ENCODE measurements at regions not wholly inside any gene's neighbourhood (a gene's known extent, or its start where the extent isn't known, plus 50 kb on each side); places are given as distances from the start of the nearest gene placed in this dataset.

- no peaks in the 10 kb centered on the region for H3F3A ChIP-seq (ENCODE audit: low read depth)
- H3K9me2 ChIP-seq (replicated peaks; ENCODE audit: low read depth, low read length): no peaks in the 10 kb centered on the region
- no peaks in the 10 kb centered on the region for H3K9me3 ChIP-seq (ENCODE audit: insufficient read depth, low read depth, low read length)
- H3K79me2 ChIP-seq (ENCODE audit: insufficient read depth, low read length): no peaks in the 10 kb centered on the region
- H4K20me1 ChIP-seq (ENCODE audit: insufficient read depth, low read length, poor library complexity, severe bottlenecking): no peaks in the 10 kb centered on the region
- no peak overlapping the region for H3K4me3 ChIP-seq (ENCODE audit: low read length, poor library complexity, severe bottlenecking)
- no peak overlapping the region for H3K9ac ChIP-seq (ENCODE audit: low read depth, low read length, poor library complexity, severe bottlenecking)
- no peak overlapping the region for H3K4me2 ChIP-seq (ENCODE audit: low read depth, low read length, poor library complexity, severe bottlenecking)
- TF ChIP-seq, protein P1, sequence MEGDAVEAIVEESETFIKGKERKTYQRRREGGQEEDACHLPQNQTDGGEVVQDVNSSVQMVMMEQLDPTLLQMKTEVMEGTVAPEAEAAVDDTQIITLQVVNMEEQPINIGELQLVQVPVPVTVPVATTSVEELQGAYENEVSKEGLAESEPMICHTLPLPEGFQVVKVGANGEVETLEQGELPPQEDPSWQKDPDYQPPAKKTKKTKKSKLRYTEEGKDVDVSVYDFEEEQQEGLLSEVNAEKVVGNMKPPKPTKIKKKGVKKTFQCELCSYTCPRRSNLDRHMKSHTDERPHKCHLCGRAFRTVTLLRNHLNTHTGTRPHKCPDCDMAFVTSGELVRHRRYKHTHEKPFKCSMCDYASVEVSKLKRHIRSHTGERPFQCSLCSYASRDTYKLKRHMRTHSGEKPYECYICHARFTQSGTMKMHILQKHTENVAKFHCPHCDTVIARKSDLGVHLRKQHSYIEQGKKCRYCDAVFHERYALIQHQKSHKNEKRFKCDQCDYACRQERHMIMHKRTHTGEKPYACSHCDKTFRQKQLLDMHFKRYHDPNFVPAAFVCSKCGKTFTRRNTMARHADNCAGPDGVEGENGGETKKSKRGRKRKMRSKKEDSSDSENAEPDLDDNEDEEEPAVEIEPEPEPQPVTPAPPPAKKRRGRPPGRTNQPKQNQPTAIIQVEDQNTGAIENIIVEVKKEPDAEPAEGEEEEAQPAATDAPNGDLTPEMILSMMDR (conservative IDR thresholded peaks at IDR 0.05; ENCODE audit: low read length): no peak
- TF ChIP-seq EZH2phosphoT487 (IDR thresholded peaks at IDR 0.05; ENCODE audit: borderline replicate concordance): no peak
- H3K4me1 ChIP-seq (ENCODE audit: insufficient read depth, low read length, poor library complexity, severe bottlenecking): no peaks in the 10 kb centered on the region
- no peak overlapping the region for H2AFZ ChIP-seq (ENCODE audit: low read length)
- no peaks in the 10 kb centered on the region for H3K36me3 ChIP-seq (ENCODE audit: insufficient read depth, low read length)
- H3K27me3 ChIP-seq (ENCODE audit: insufficient read depth, low read length, poor library complexity, severe bottlenecking): no peaks in the 10 kb centered on the region
Observed at GRCh38 chr1:64318428-64318827, 115.0 kb downstream of the UBE2U start.

- Histone ChIP-seq H3K9me2 (replicated peaks; ENCODE audit: low read depth, low read length) (no peaks in the 10 kb centered on the region), H3K36me3 (ENCODE audit: insufficient read depth, low read length) (no peaks in the 10 kb centered on the region), H3K4me2 (ENCODE audit: low read depth, low read length, poor library complexity, severe bottlenecking) (no peak overlapping the region), H4K20me1 (ENCODE audit: insufficient read depth, low read length, poor library complexity, severe bottlenecking) (no peaks in the 10 kb centered on the region), H3K4me3 (ENCODE audit: low read length, poor library complexity, severe bottlenecking) (no peak overlapping the region), H3K9ac (ENCODE audit: low read depth, low read length, poor library complexity, severe bottlenecking) (no peak overlapping the region), H3K27me3 (ENCODE audit: insufficient read depth, low read length, poor library complexity, severe bottlenecking) (no peaks in the 10 kb centered on the region), H3K9me3 (ENCODE audit: insufficient read depth, low read depth, low read length) (no peaks in the 10 kb centered on the region), H3F3A (ENCODE audit: low read depth) (no peaks in the 10 kb centered on the region), H3K4me1 (ENCODE audit: insufficient read depth, low read length, poor library complexity, severe bottlenecking) (no peaks in the 10 kb centered on the region), H2AFZ (ENCODE audit: low read length) (no peak overlapping the region), H3K79me2 (ENCODE audit: insufficient read depth, low read length) (no peaks in the 10 kb centered on the region)
- TF ChIP-seq, protein P1 (conservative IDR thresholded peaks at IDR 0.05; ENCODE audit: low read length): no peak
- no peak for TF ChIP-seq EZH2phosphoT487 (IDR thresholded peaks at IDR 0.05; ENCODE audit: borderline replicate concordance)
Observed at GRCh38 chr1:64320007-64320406, 116.6 kb downstream of the UBE2U start.

DNA sequence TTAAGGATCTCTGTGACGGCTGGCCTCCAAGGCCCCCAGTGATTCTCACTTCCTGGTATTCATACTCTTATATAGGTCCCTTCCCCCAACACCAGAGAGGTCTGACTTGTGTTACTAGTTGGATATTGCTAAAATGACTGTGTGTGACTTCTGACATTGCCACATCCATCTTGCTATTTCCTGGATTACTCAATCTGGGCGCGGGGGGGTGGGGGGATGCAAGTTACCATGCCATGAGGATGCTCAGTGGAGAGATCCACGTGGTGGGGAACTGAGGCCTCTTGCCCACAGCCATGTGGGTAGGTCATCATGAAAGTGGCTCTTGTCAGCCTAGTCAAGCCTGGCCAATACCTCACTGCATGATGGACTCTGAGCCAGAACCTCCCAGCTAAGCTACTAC, 117.0 kb downstream of the UBE2U start:
- Histone ChIP-seq H3K79me2 (ENCODE audit: insufficient read depth, low read length) (no peaks in the 10 kb centered on the region), H3F3A (ENCODE audit: low read depth) (no peaks in the 10 kb centered on the region), H4K20me1 (ENCODE audit: insufficient read depth, low read length, poor library complexity, severe bottlenecking) (no peaks in the 10 kb centered on the region), H3K4me1 (ENCODE audit: insufficient read depth, low read length, poor library complexity, severe bottlenecking) (no peaks in the 10 kb centered on the region), H3K9ac (ENCODE audit: low read depth, low read length, poor library complexity, severe bottlenecking) (no peak overlapping the region), H3K27me3 (ENCODE audit: insufficient read depth, low read length, poor library complexity, severe bottlenecking) (no peaks in the 10 kb centered on the region), H3K4me3 (ENCODE audit: low read length, poor library complexity, severe bottlenecking) (no peak overlapping the region), H2AFZ (ENCODE audit: low read length) (no peak overlapping the region), H3K36me3 (ENCODE audit: insufficient read depth, low read length) (no peaks in the 10 kb centered on the region), H3K9me3 (ENCODE audit: insufficient read depth, low read depth, low read length) (no peaks in the 10 kb centered on the region), H3K4me2 (ENCODE audit: low read depth, low read length, poor library complexity, severe bottlenecking) (no peak overlapping the region), H3K9me2 (replicated peaks; ENCODE audit: low read depth, low read length) (no peaks in the 10 kb centered on the region)
- TF ChIP-seq EZH2phosphoT487 (IDR thresholded peaks at IDR 0.05; ENCODE audit: borderline replicate concordance): no peak

GRCh38 chr1:64320922-64321614, 117.6 kb downstream of the UBE2U start:
- no peak overlapping the region for H3K4me3 ChIP-seq (ENCODE audit: low read length, poor library complexity, severe bottlenecking)
- no peaks in the 10 kb centered on the region for H4K20me1 ChIP-seq (ENCODE audit: insufficient read depth, low read length, poor library complexity, severe bottlenecking)
- no peaks in the 10 kb centered on the region for H3K79me2 ChIP-seq (ENCODE audit: insufficient read depth, low read length)
- H3K9ac ChIP-seq (ENCODE audit: low read depth, low read length, poor library complexity, severe bottlenecking): no peak overlapping the region
- no peaks in the 10 kb centered on the region for H3K36me3 ChIP-seq (ENCODE audit: insufficient read depth, low read length)
- no peaks in the 10 kb centered on the region for H3F3A ChIP-seq (ENCODE audit: low read depth)
- no peaks in the 10 kb centered on the region for H3K4me1 ChIP-seq (ENCODE audit: insufficient read depth, low read length, poor library complexity, severe bottlenecking)
- H2AFZ ChIP-seq (ENCODE audit: low read length): no peak overlapping the region
- H3K9me2 ChIP-seq (replicated peaks; ENCODE audit: low read depth, low read length): no peaks in the 10 kb centered on the region
- H3K4me2 ChIP-seq (ENCODE audit: low read depth, low read length, poor library complexity, severe bottlenecking): no peak overlapping the region
- no peaks in the 10 kb centered on the region for H3K27me3 ChIP-seq (ENCODE audit: insufficient read depth, low read length, poor library complexity, severe bottlenecking)
- TF ChIP-seq, protein P1 (conservative IDR thresholded peaks at IDR 0.05; ENCODE audit: low read length): no peak
- TF ChIP-seq EZH2phosphoT487 (IDR thresholded peaks at IDR 0.05; ENCODE audit: borderline replicate concordance): no peak
- H3K9me3 ChIP-seq (ENCODE audit: insufficient read depth, low read depth, low read length): no peaks in the 10 kb centered on the region
